HepG2 (cell line): ENCODE measurements at regions not wholly inside any gene's neighbourhood (a gene's known extent, or its start where the extent isn't known, plus 50 kb on each side); places are given as distances from the start of the nearest gene placed in this dataset.

Source experiments
- ATAC-seq: fragments of 200-7000 bp; cut with Tn5 transposase; 3 replicates; pipeline ENCODE4 v1.9.1; 2020; ENCODE audit warnings: mild to moderate bottlenecking, moderate library complexity
- BruUV-seq: library from RNA; stranded (reverse); fragments of 400-500 nt; replicated peaks from 2 replicates; lab custom pipeline; 2021; lab: Mats Ljungman, UMichigan
- CTCF ChIA-PET: fragments of 300-600 bp; formaldehyde crosslinking; extraction: SDS; loops from one replicate; lab custom pipeline; 2021; ENCODE audit warnings: low total read pairs, inconsistent platforms, low intra/inter-chr PET ratio; lab: Yijun Ruan, JAX
- POLR2A ChIA-PET: fragments of 350-600 bp; sonication (Branson Sonifier 250); formaldehyde crosslinking; loops from one replicate; lab custom pipeline; 2020; ENCODE audit warnings: antibody characterized with exemption, inconsistent platforms; lab: Yijun Ruan, JAX
- DNase-seq: peaks from one replicate; pipeline ENCODE4 v3.0.0-alpha.2; 2015; ENCODE audit warnings: low spot score
- FAIRE-seq: peaks from 3 replicates; lab custom pipeline; 2011; peaks lifted over from hg19 to GRCh38; lab: Jason Lieb, UNC
- H2AFZ ChIP-seq: one replicate; pipeline ENCODE4 v1.6.1; 2011; ENCODE audit warnings: low read length, inconsistent platforms
- H3K27ac ChIP-seq: fragments of 300-600 bp; 3 replicates; pipeline ENCODE4 v1.8.0; 2011; ENCODE audit warnings: mixed run types, mild to moderate bottlenecking, mixed read lengths, low read length, inconsistent platforms; ENCODE audit not compliant: insufficient read depth; ENCODE audit errors: extremely low read length
- H3K27me3 ChIP-seq, 2 experiments: fragments of 200-600 bp in 1 of 2; 2 replicates in 1 of 2; 3 replicates in 1 of 2; pipeline versions ENCODE4 v1.6.0 to v1.8.0; 2011; ENCODE audit warnings: low read length in 2 of 2, mild to moderate bottlenecking in 2 of 2, moderate library complexity in 2 of 2, inconsistent platforms in 1 of 2; ENCODE audit not compliant: insufficient read depth in 2 of 2, control insufficient read depth in 1 of 2
- H3K36me3 ChIP-seq, 2 experiments: fragments of 200-600 bp in 1 of 2; replicated peaks in 1 of 2; 2 replicates in 1 of 2; 3 replicates in 1 of 2; pipeline versions ENCODE4 v1.5.1 to v1.8.0; 2011; ENCODE audit warnings: low read length in 2 of 2, inconsistent platforms in 1 of 2; ENCODE audit not compliant: insufficient read depth in 2 of 2, control insufficient read depth in 1 of 2
- H3K4me1 ChIP-seq: 2 replicates; pipeline ENCODE4 v1.5.1; 2012; ENCODE audit warnings: low read length, inconsistent platforms; ENCODE audit not compliant: insufficient read depth
- H3K4me2 ChIP-seq: 2 replicates; pipeline ENCODE4 v1.6.0; 2011; ENCODE audit warnings: low read depth, low read length, inconsistent platforms
- H3K4me3 ChIP-seq, 3 experiments: fragments of 200-600 bp in 1 of 3; sonication (generic), shearing (Covaris generic) in 1 of 3; replicated peaks in 1 of 3; 2 replicates each; pipeline ENCODE4 v1.5.1; 2011 to 2016; ENCODE audit warnings: low read length in 3 of 3, inconsistent platforms in 2 of 3, low read depth in 2 of 3, mild to moderate bottlenecking in 2 of 3, control low read depth in 1 of 3, mixed read lengths in 1 of 3; ENCODE audit not compliant: insufficient read depth in 1 of 3
- H3K79me2 ChIP-seq: one replicate; pipeline ENCODE4 v1.6.1; 2011; ENCODE audit warnings: low read length, inconsistent platforms; ENCODE audit not compliant: insufficient read depth
- H3K9ac ChIP-seq: 2 replicates; pipeline ENCODE4 v1.6.0; 2011; ENCODE audit warnings: mild to moderate bottlenecking, low read depth, low read length, inconsistent platforms; ENCODE audit not compliant: insufficient read depth
- H3K9me3 ChIP-seq: 2 replicates; pipeline ENCODE4 v1.5.1; 2012; ENCODE audit warnings: mild to moderate bottlenecking, low read length
- H4K20me1 ChIP-seq: 2 replicates; pipeline ENCODE4 v1.6.0; 2011; ENCODE audit warnings: inconsistent platforms, mild to moderate bottlenecking, low read length, moderate library complexity; ENCODE audit not compliant: insufficient read depth
- FOSL1 ChIP-seq: sonication (generic); formaldehyde crosslinking; IDR thresholded peaks from 2 replicates; pipeline ENCODE4 v1.9.0; 2021; ENCODE audit warnings: missing genetic modification reagents, borderline replicate concordance
- FOXJ3 ChIP-seq: sonication (generic); formaldehyde crosslinking; IDR thresholded peaks from 2 replicates; pipeline ENCODE4 v1.4.0; 2020; ENCODE audit warnings: missing genetic modification reagents, mild to moderate bottlenecking, borderline replicate concordance
- HNF4G ChIP-seq, 2 experiments: sonication (generic) in 1 of 2; formaldehyde crosslinking in 1 of 2; IDR thresholded peaks; 2 replicates each; pipeline versions ENCODE4 v1.4.0 to v1.6.1; 2011 to 2020; ENCODE audit warnings: borderline replicate concordance in 2 of 2, low read depth in 2 of 2, mild to moderate bottlenecking in 2 of 2, low read length in 1 of 2, missing genetic modification reagents in 1 of 2, moderate library complexity in 1 of 2
- HNRNPL ChIP-seq: fragments of 200-400 bp; formaldehyde crosslinking; IDR thresholded peaks from 2 replicates; pipeline ENCODE4 v1.6.1; 2017; ENCODE audit warnings: mild to moderate bottlenecking, low read depth, low read length
- IRF9 ChIP-seq: sonication (generic); formaldehyde crosslinking; IDR thresholded peaks from 2 replicates; pipeline ENCODE4 v1.8.0; 2022; ENCODE audit warnings: missing genetic modification reagents, mild to moderate bottlenecking, borderline replicate concordance
- MZF1 ChIP-seq: sonication (generic); formaldehyde crosslinking; IDR thresholded peaks from 2 replicates; pipeline ENCODE4 v1.8.1; 2023; ENCODE audit warnings: mild to moderate bottlenecking, missing genetic modification reagents, borderline replicate concordance
- NCOA1 ChIP-seq: sonication (generic); formaldehyde crosslinking; IDR thresholded peaks from 2 replicates; pipeline ENCODE4 v1.9.0; 2021; ENCODE audit warnings: missing genetic modification reagents
- NR2F6 ChIP-seq, 2 experiments: IDR thresholded peaks; 2 replicates each; pipeline ENCODE4 v1.6.1; 2016; ENCODE audit warnings: antibody characterized with exemption in 1 of 2, mild to moderate bottlenecking in 1 of 2
- TP53 ChIP-seq: sonication (generic); formaldehyde crosslinking; conservative IDR thresholded peaks from 2 replicates; pipeline ENCODE4 v1.4.0; 2020; ENCODE audit warnings: missing genetic modification reagents
- ZNF740 ChIP-seq: sonication (generic); formaldehyde crosslinking; IDR thresholded peaks from 2 replicates; pipeline ENCODE4 v1.4.0; 2020; ENCODE audit warnings: missing genetic modification reagents
- WGBS: methylation state at CpG from one replicate; pipeline ENCODE4 v1.1.6; 2017; ENCODE audit warnings: low lambda C conversion rate; 5-methylcytosine and 5-hydroxymethylcytosine counted together
- in situ Hi-C: cut with HindIII; loops from 2 replicates; pipeline ENCODE4 v1.10.0; 2017; ENCODE audit warnings: low pct_unique_long_range_greater_than_20kb; ENCODE audit not compliant: extremely low pct_ligation_motif_present
- intact Hi-C: fragments of 100-400 bp; cut with micrococcal nuclease; formaldehyde crosslinking; loops from one replicate; pipeline ENCODE4 v1.10.0; 2022; ENCODE audit not compliant: unreplicated experiment
- TF ChIP-seq, protein P1 (sequence below): sonication (generic); formaldehyde crosslinking; IDR thresholded peaks from 2 replicates; pipeline ENCODE4 v1.4.0; 2020; ENCODE audit warnings: missing genetic modification reagents

DNA sequence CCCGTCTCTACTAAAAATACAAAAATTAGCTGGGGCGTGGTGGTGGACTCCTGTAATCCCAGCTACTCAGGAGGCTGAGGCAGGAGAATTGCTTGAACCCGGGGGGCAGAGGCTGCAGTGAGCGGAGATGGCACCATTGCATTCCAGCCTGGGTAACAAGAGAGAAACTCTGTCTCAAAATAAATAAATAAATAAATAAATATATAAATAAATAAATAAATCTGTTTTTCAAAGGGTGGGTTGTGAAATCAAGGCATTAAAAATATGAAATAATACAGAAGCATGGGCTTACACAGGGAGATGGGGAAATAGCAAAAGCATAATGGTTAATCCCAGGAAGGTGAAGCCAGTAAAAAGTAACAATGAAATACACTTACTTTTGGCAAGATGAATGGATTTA, 93.9 kb downstream of the LYZL2 start (continued):
- TF ChIP-seq IRF9 (CRISPR knock-in tag) = no peak
- TF ChIP-seq FOXJ3 (CRISPR knock-in tag) = no peak
- TF ChIP-seq MZF1 (CRISPR knock-in tag) = no peak
- no peak for TF ChIP-seq FOSL1 (CRISPR knock-in tag)
- TF ChIP-seq, all 625 proteins: peak for 0

DNA sequence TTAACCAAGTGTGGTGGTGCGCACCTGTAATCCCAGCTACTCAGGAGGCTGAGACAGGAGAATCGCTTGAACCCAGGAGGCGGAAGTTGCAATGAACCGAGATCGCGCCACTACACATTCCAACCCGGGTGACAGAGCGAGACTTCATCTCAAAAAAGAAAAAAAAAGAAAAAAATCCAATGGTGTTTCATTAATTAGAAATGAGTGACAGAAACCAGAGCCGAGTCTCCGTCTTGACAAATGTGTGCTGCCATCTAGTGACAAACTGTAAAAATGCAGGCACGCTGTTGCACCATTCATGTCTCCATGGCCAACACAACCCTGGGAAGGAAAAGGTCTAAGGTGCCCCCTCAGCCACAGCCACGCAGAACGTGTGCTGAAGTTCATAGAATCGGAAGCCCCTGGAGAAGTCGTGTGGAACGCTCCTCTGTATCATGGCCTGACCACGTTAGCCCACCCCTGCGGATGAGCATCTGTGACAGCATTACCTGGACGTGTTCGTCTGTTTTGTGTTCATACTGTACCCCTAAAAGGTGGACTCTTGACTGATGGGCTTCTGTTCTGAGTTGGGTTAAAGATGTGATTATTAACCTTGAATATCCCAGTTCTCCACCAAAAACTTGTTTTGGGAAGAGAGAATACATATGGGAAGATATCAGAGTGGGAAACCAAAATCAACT, 94.9 kb downstream of the LYZL2 start:
- peak; percentile 86 for FAIRE-seq
- H3K79me2 ChIP-seq = no peaks in the 10 kb centered on the region
- in situ Hi-C loops = loop anchor here (10.0 kb wide), 1 partner anchor 120 kb away; no protein-coding TSS in a partner anchor
- WGBS = 31% methylated on average over 17 of the region's 20 CpGs
- CTCF ChIA-PET = interaction anchor here (0.8 to 1.8 kb wide), 4 partner anchors 8 to 142 kb away, joined by 3 to 16 read pairs (median 8); no protein-coding TSS in a partner anchor
- H3K4me3 ChIP-seq = peak overlapping the region in 1 of 3 experiments; percentile 49; a peak in 1 of 6 replicates
- peak overlapping the region; percentile 20; the same call in 1 of the 2 replicates for H3K9ac ChIP-seq
- no peak overlapping the region for H3K27ac ChIP-seq
- H3K4me2 ChIP-seq = peak overlapping the region; percentile 86
- intact Hi-C loops = loop anchor here (1.0 to 5.0 kb wide), 3 partner anchors 99 to 142 kb away; no protein-coding TSS in a partner anchor
- ATAC-seq = peak; percentile 68
- H4K20me1 ChIP-seq = no peaks in the 10 kb centered on the region
- H3K4me1 ChIP-seq = peaks cover 78% of the 10 kb centered on the region
- peak; percentile 67 for DNase-seq
- H2AFZ ChIP-seq = peak overlapping the region; percentile 64
- H3K9me3 ChIP-seq = no peaks in the 10 kb centered on the region
- H3K27me3 ChIP-seq = no peaks in the 10 kb centered on the region; a peak in 1 of 5 replicates
- BruUV-seq = no TSS peak
- H3K36me3 ChIP-seq = no peaks in the 10 kb centered on the region
- POLR2A ChIA-PET = no interaction called here
- TF ChIP-seq NCOA1 (CRISPR knock-in tag) = no peak
- no peak for TF ChIP-seq NR2F6 (IDR thresholded peaks at IDR 0.05)
- no peak for TF ChIP-seq NR2F6 (CRISPR knock-in tag; IDR thresholded peaks at IDR 0.05)
- no peak for TF ChIP-seq HNRNPL
- no peak for TF ChIP-seq TP53 (CRISPR knock-in tag)
- TF ChIP-seq HNF4G (IDR thresholded peaks at IDR 0.05; ENCODE audit: borderline replicate concordance, low read depth, low read length) = no peak
- TF ChIP-seq HNF4G (CRISPR knock-in tag; IDR thresholded peaks at IDR 0.05; ENCODE audit: borderline replicate concordance, low read depth) = no peak
- no peak for TF ChIP-seq ZNF740 (CRISPR knock-in tag)
- TF ChIP-seq, protein P1, sequence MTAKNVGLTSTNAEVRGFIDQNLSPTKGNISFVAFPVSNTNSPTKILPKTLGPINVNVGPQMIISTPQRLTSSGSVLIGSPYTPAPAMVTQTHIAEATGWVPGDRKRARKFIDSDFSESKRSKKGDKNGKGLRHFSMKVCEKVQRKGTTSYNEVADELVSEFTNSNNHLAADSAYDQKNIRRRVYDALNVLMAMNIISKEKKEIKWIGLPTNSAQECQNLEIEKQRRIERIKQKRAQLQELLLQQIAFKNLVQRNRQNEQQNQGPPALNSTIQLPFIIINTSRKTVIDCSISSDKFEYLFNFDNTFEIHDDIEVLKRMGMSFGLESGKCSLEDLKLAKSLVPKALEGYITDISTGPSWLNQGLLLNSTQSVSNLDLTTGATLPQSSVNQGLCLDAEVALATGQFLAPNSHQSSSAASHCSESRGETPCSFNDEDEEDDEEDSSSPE (CRISPR knock-in tag) = 0 out of 2 replicates have a peak, but pooled peaks have one; percentile 23
